Astrocyte (in vitro differentiated cells and primary cell): ENCODE measurements at regions not wholly inside any gene's neighbourhood (a gene's known extent, or its start where the extent isn't known, plus 50 kb on each side); places are given as distances from the start of the nearest gene placed in this dataset.

Experiments
- DNase-seq: peaks from one replicate; pipeline ENCODE4 v3.0.0-alpha.2; 2010; ENCODE audit warnings: low read depth
- FAIRE-seq: peaks from 2 replicates; lab custom pipeline; 2011; peaks lifted over from hg19 to GRCh38; lab: Jason Lieb, UNC
- H2AFZ ChIP-seq: 2 replicates; pipeline ENCODE4 v1.6.0; 2012; ENCODE audit warnings: low read depth, low read length, inconsistent platforms
- H3K27ac ChIP-seq: 2 replicates; pipeline ENCODE4 v1.5.1; 2011; ENCODE audit warnings: low read depth, low read length, inconsistent platforms
- H3K27me3 ChIP-seq: 2 replicates; pipeline ENCODE4 v1.6.0; 2011; ENCODE audit warnings: low read length, inconsistent platforms; ENCODE audit not compliant: insufficient read depth
- H3K36me3 ChIP-seq: 2 replicates; pipeline ENCODE4 v1.5.1; 2011; ENCODE audit warnings: low read length, inconsistent platforms; ENCODE audit not compliant: insufficient read depth
- H3K4me1 ChIP-seq: 2 replicates; pipeline ENCODE4 v1.5.1; 2011; ENCODE audit warnings: low read length, inconsistent platforms; ENCODE audit not compliant: insufficient read depth
- H3K4me2 ChIP-seq: 2 replicates; pipeline ENCODE4 v1.6.0; 2012; ENCODE audit warnings: low read length, inconsistent platforms
- H3K4me3 ChIP-seq: 2 replicates; pipeline ENCODE4 v1.5.1; 2011; ENCODE audit warnings: low read depth, mild to moderate bottlenecking, low read length, inconsistent platforms; ENCODE audit not compliant: insufficient read depth
- H3K79me2 ChIP-seq: 2 replicates; pipeline ENCODE4 v1.6.0; 2012; ENCODE audit warnings: mild to moderate bottlenecking, low read length, inconsistent platforms; ENCODE audit not compliant: insufficient read depth
- H3K9ac ChIP-seq: 2 replicates; pipeline ENCODE4 v1.6.0; 2012; ENCODE audit warnings: mild to moderate bottlenecking, low read length, inconsistent platforms
- H3K9me3 ChIP-seq: 2 replicates; pipeline ENCODE4 v1.5.1; 2012; ENCODE audit warnings: low read depth, mild to moderate bottlenecking, low read length, inconsistent platforms; ENCODE audit not compliant: insufficient read depth
- H4K20me1 ChIP-seq: 2 replicates; pipeline ENCODE4 v1.6.0; 2012; ENCODE audit warnings: low read length, inconsistent platforms; ENCODE audit not compliant: insufficient read depth
- H3K27ac Mint-ChIP-seq: one replicate; pipeline ENCODE4 v1.8.0; 2021; ENCODE audit warnings: mild to moderate bottlenecking, mixed read lengths; ENCODE audit not compliant: unreplicated experiment
- H3K27me3 Mint-ChIP-seq: one replicate; pipeline ENCODE4 v1.8.0; 2021; ENCODE audit warnings: low read depth, mixed read lengths; ENCODE audit not compliant: unreplicated experiment
- H3K36me3 Mint-ChIP-seq: one replicate; pipeline ENCODE4 v1.8.0; 2021; ENCODE audit warnings: low read depth, mixed read lengths; ENCODE audit not compliant: unreplicated experiment
- H3K4me1 Mint-ChIP-seq: one replicate; pipeline ENCODE4 v1.8.0; 2021; ENCODE audit warnings: low read depth, mixed read lengths; ENCODE audit not compliant: unreplicated experiment
- H3K4me3 Mint-ChIP-seq: one replicate; pipeline ENCODE4 v1.8.0; 2021; ENCODE audit warnings: mild to moderate bottlenecking, moderate library complexity, mixed read lengths; ENCODE audit not compliant: unreplicated experiment
- H3K9me3 Mint-ChIP-seq: one replicate; pipeline ENCODE4 v1.8.0; 2021; ENCODE audit warnings: mild to moderate bottlenecking, mixed read lengths; ENCODE audit not compliant: unreplicated experiment
- CTCF ChIP-seq: IDR thresholded peaks from 2 replicates; pipeline ENCODE4 v1.5.1; 2011; ENCODE audit warnings: low read depth, mild to moderate bottlenecking, inconsistent platforms, low read length, moderate library complexity; ENCODE audit not compliant: insufficient read depth
- EZH2 ChIP-seq: IDR thresholded peaks from 2 replicates; pipeline ENCODE4 v1.6.1; 2012; ENCODE audit warnings: mild to moderate bottlenecking, low read length, inconsistent platforms; ENCODE audit not compliant: insufficient read depth

DNA sequence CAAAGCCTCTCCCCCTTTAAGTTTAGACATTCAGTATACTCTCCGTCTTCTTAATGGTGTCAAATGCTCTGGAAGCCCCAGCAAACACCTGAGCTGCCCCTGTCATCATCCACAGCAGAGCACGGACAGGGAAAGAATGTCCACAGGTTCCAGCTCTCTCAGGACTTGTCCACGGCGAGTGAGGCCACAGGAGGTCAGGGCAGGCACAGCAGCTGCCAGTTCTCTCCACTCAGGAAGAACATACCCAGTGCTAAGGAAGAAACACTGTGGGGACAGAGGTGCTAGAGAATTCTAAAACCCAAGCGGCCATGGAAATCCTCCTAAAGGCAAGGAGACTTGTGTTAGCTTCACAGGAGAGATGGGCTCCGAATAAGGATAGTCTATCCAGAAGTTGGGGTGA, 132.0 kb upstream of the SERP2 start:
- H3K4me1 Mint-ChIP-seq = peaks cover 29% of the 10 kb centered on the region
- FAIRE-seq = no peak

GRCh38 chr13:44242766-44243165, 130.9 kb upstream of the SERP2 start:
- Histone ChIP-seq H2AFZ (no peak overlapping the region), H3K9ac (no peak overlapping the region), H3K9me3 (no peaks in the 10 kb centered on the region), H4K20me1 (no peaks in the 10 kb centered on the region), H3K36me3 (no peaks in the 10 kb centered on the region), H3K79me2 (no peaks in the 10 kb centered on the region), H3K4me2 (peak overlapping the region; percentile 14), H3K4me1 (peaks cover 29% of the 10 kb centered on the region), H3K27ac (no peak overlapping the region), H3K4me3 (no peak overlapping the region), H3K27me3 (no peaks in the 10 kb centered on the region)
- TF ChIP-seq EZH2 = no peak
- no peak for TF ChIP-seq CTCF
- FAIRE-seq = no peak
- no peak overlapping the region for H3K27ac Mint-ChIP-seq
- H3K4me1 Mint-ChIP-seq = peaks cover 25% of the 10 kb centered on the region
- H3K36me3 Mint-ChIP-seq = no peaks in the 10 kb centered on the region
- no peak overlapping the region for H3K4me3 Mint-ChIP-seq
- no peaks in the 10 kb centered on the region for H3K27me3 Mint-ChIP-seq
- peaks cover 6% of the 10 kb centered on the region for H3K9me3 Mint-ChIP-seq
- no peak for DNase-seq

More for the DNA sequence above, 132.0 kb upstream of the SERP2 start:
- no peak overlapping the region for H3K4me3 ChIP-seq
- H3K4me2 ChIP-seq = no peak overlapping the region
- H3K79me2 ChIP-seq = no peaks in the 10 kb centered on the region
- H3K36me3 ChIP-seq = no peaks in the 10 kb centered on the region
- TF ChIP-seq CTCF (no peak), EZH2 (no peak)
- Mint-ChIP-seq H3K9me3 (peaks cover 6% of the 10 kb centered on the region), H3K36me3 (no peaks in the 10 kb centered on the region), H3K27me3 (no peaks in the 10 kb centered on the region), H3K4me3 (no peak overlapping the region), H3K27ac (no peak overlapping the region)
- H2AFZ ChIP-seq = no peak overlapping the region
- no peaks in the 10 kb centered on the region for H3K9me3 ChIP-seq
- no peak for DNase-seq
- H3K4me1 ChIP-seq = peaks cover 41% of the 10 kb centered on the region
- H3K9ac ChIP-seq = no peak overlapping the region
- H3K27me3 ChIP-seq = no peaks in the 10 kb centered on the region
- no peak overlapping the region for H3K27ac ChIP-seq
- no peaks in the 10 kb centered on the region for H4K20me1 ChIP-seq

DNA sequence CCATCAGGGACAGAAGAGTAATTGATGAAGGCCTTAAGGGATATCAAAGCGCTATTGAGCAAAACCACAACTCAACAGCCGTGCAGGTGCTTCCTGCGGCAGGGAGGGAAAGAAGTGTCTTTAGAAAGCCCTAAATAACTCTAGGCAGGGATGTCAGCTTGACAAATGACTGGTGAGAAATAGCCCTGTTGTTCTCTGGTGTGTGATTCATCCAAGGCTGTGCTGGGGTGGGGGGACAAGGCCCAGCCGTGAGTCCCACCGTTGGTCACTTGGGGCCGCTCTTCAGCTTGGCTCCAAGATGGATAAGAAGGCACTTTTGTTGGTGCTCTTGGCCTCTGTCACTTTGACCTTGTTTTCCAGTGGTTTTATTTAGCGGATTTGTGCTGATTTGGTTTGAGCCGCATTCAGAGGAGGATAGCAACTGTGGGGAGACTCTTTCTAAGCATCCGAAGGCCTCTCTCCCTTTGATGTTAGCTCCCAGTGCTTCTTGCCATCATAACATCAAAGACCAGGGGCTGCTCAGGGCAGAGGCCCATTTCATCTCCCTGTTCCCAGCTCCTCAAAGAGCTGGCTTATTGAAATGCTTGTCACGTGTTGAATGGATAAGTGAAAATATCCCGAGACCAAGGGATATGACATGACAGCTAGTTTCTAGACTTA, 130.3 kb upstream of the SERP2 start:
- peaks cover 24% of the 10 kb centered on the region for H3K4me1 Mint-ChIP-seq
- H3K9me3 Mint-ChIP-seq = peaks cover 4% of the 10 kb centered on the region
- no peaks in the 10 kb centered on the region for H3K36me3 Mint-ChIP-seq
- FAIRE-seq (no peak), DNase-seq (peak; percentile 96)
- peaks cover 25% of the 10 kb centered on the region for H3K4me1 ChIP-seq
- H3K79me2 ChIP-seq = no peaks in the 10 kb centered on the region
- H3K4me3 Mint-ChIP-seq = no peak overlapping the region
- TF ChIP-seq EZH2 (no peak), CTCF (peak; percentile 72)
- no peaks in the 10 kb centered on the region for H3K36me3 ChIP-seq
- H3K27ac Mint-ChIP-seq = peak overlapping the region; percentile 49
- H3K9me3 ChIP-seq = no peaks in the 10 kb centered on the region
- H4K20me1 ChIP-seq = no peaks in the 10 kb centered on the region
- peak overlapping the region; percentile 92 for H3K27ac ChIP-seq
- H3K9ac ChIP-seq = peak overlapping the region; percentile 72
- H2AFZ ChIP-seq = peak overlapping the region; percentile 31
- H3K4me3 ChIP-seq = no peak overlapping the region
- H3K27me3 ChIP-seq = no peaks in the 10 kb centered on the region
- peak overlapping the region; percentile 41 for H3K4me2 ChIP-seq
- no peaks in the 10 kb centered on the region for H3K27me3 Mint-ChIP-seq
